Body of pancreas (tissue), 4 donors: ENCODE measurements at regions not wholly inside any gene's neighbourhood (a gene's known extent, or its start where the extent isn't known, plus 50 kb on each side); places are given as distances from the start of the nearest gene placed in this dataset.

ENCODE experiments used
- POLR2A ChIP-seq, 3 donors: fragments of 450-650 bp; IDR thresholded peaks; one replicate each; pipeline ENCODE4 v1.6.1; 2016; ENCODE audit warnings: antibody characterized with exemption in 3 of 3, mild to moderate bottlenecking in 2 of 3
- TF ChIP-seq, protein P1 (sequence below), 7 experiments: fragments of 450-650 bp in 4 of 7; fragments of 200-600 bp in 3 of 7; sonication (generic) in 3 of 7; IDR thresholded peaks; one replicate each; pipeline ENCODE4 v1.5.1; 2016 to 2019; ENCODE audit warnings: antibody characterized with exemption in 7 of 7

DNA sequence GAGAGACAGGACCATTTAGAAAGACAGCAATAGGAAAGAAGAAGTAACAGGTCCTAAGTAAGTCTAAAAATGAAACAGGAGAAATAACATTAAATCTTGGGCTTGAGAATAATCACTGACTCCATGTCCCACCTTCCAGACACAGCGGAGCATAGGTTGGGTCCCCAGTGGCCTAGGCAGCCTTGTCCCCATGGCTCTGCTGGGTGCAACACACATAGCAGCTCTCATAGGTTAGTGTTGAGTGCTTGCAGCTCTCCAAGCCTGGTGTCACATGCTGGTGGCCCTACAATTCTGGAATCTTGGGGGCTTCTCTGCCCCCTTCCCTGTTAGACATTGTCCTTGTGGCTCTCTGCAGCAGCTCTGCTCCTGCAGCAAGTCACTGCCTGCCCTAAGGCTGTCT is 952.8 kb upstream of the ADGRL2 start:
- TF ChIP-seq POLR2A (IDR thresholded peaks at IDR 0.05) = no peak
- TF ChIP-seq, protein P1, sequence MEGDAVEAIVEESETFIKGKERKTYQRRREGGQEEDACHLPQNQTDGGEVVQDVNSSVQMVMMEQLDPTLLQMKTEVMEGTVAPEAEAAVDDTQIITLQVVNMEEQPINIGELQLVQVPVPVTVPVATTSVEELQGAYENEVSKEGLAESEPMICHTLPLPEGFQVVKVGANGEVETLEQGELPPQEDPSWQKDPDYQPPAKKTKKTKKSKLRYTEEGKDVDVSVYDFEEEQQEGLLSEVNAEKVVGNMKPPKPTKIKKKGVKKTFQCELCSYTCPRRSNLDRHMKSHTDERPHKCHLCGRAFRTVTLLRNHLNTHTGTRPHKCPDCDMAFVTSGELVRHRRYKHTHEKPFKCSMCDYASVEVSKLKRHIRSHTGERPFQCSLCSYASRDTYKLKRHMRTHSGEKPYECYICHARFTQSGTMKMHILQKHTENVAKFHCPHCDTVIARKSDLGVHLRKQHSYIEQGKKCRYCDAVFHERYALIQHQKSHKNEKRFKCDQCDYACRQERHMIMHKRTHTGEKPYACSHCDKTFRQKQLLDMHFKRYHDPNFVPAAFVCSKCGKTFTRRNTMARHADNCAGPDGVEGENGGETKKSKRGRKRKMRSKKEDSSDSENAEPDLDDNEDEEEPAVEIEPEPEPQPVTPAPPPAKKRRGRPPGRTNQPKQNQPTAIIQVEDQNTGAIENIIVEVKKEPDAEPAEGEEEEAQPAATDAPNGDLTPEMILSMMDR (IDR thresholded peaks at IDR 0.05) = no peak
